ENCODE measurements at regions not wholly inside any gene's neighbourhood (a gene's known extent, or its start where the extent isn't known, plus 50 kb on each side); places are given as distances from the start of the nearest gene placed in this dataset.

DNA sequence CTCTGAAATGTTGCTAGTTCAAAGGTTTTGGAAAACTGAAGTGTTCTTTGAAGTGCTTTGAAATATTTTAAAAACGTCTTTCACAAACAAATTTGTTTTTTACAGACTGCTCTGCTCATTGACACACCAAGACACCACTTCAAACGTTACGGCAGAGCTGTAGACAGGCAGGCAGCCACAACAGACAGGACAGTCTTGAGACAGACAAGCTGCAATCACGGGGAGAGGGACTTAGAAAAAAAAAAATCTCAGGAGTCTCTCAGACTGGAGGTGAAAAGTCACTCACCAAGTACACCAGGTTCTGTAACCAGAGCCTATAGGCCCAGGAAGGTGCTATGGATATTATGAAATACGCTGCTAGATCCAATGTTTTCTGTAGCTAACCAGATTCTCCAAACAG lies 135.4 kb downstream of the ISL1 start:
- TF ChIP-seq, protein P1, sequence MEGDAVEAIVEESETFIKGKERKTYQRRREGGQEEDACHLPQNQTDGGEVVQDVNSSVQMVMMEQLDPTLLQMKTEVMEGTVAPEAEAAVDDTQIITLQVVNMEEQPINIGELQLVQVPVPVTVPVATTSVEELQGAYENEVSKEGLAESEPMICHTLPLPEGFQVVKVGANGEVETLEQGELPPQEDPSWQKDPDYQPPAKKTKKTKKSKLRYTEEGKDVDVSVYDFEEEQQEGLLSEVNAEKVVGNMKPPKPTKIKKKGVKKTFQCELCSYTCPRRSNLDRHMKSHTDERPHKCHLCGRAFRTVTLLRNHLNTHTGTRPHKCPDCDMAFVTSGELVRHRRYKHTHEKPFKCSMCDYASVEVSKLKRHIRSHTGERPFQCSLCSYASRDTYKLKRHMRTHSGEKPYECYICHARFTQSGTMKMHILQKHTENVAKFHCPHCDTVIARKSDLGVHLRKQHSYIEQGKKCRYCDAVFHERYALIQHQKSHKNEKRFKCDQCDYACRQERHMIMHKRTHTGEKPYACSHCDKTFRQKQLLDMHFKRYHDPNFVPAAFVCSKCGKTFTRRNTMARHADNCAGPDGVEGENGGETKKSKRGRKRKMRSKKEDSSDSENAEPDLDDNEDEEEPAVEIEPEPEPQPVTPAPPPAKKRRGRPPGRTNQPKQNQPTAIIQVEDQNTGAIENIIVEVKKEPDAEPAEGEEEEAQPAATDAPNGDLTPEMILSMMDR (IDR thresholded peaks at IDR 0.05) = no peak
- TF ChIP-seq POLR2A (IDR thresholded peaks at IDR 0.05) = no peak

Measured in prostate gland (tissue), 2 donors.